Activated CD4-positive, alpha-beta T cell treated with anti-CD3 and anti-CD28 coated beads, Interleukin-2, amount 10 ng/mL, durations not matched to agents 24 days and 14 days (primary cell): ENCODE measurements at regions not wholly inside any gene's neighbourhood (a gene's known extent, or its start where the extent isn't known, plus 50 kb on each side); places are given as distances from the start of the nearest gene placed in this dataset.

Source experiments
- DNase-seq: peaks from one replicate; pipeline ENCODE4 v3.0.0; 2022
- H3K27ac Mint-ChIP-seq: one replicate; pipeline ENCODE4 v1.8.0; 2022; ENCODE audit warnings: mild to moderate bottlenecking, mixed read lengths
- H3K27me3 Mint-ChIP-seq: one replicate; pipeline ENCODE4 v1.8.0; 2022; ENCODE audit warnings: mixed read lengths
- H3K36me3 Mint-ChIP-seq: one replicate; pipeline ENCODE4 v1.8.0; 2022; ENCODE audit warnings: low read depth, mild to moderate bottlenecking, mixed read lengths
- H3K4me1 Mint-ChIP-seq: one replicate; pipeline ENCODE4 v1.8.0; 2021; ENCODE audit warnings: mixed read lengths
- H3K4me3 Mint-ChIP-seq: one replicate; pipeline ENCODE4 v1.8.0; 2022; ENCODE audit warnings: mild to moderate bottlenecking, moderate library complexity, mixed read lengths
- H3K9me3 Mint-ChIP-seq: one replicate; pipeline ENCODE4 v1.8.0; 2021; ENCODE audit warnings: mixed read lengths
- intact Hi-C: fragments of 100-400 bp; cut with micrococcal nuclease; formaldehyde crosslinking; loops from one replicate; pipeline ENCODE4 v1.15.1; 2023

DNA sequence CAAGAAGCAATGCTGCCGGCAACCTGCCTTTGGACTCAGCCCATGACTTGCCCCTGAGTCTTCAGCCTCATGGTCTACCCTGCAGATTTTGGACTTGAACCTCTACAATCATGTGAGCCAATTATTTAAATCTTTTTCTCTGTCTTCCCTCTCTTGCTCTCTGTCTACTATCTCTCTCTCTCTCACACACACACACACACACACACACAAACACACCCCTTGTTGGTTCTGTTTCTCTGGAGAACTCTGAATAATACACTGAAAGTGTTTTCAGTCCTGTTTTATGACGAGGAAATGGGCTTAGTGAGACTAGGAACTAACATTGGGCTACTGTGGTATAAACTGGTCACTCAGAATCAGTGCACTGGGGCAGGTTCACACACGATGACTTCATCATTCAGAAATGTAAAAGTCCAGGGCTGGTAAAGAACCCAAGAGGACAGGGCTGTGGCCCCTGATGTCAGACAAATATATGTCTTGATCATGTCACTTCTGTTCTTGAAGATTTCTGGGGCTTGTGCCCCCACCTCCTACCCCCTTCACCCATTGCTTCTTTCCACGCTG, 266.1 kb upstream of the SIX2 start:
- intact Hi-C loops = no loop called here
- H3K4me3 Mint-ChIP-seq = no peak overlapping the region
- peaks cover 1% of the 10 kb centered on the region for H3K4me1 Mint-ChIP-seq
- no peaks in the 10 kb centered on the region for H3K36me3 Mint-ChIP-seq
- H3K27ac Mint-ChIP-seq = no peak overlapping the region
- H3K9me3 Mint-ChIP-seq = no peaks in the 10 kb centered on the region
- peaks cover 6% of the 10 kb centered on the region for H3K27me3 Mint-ChIP-seq
- no peak for DNase-seq

DNA sequence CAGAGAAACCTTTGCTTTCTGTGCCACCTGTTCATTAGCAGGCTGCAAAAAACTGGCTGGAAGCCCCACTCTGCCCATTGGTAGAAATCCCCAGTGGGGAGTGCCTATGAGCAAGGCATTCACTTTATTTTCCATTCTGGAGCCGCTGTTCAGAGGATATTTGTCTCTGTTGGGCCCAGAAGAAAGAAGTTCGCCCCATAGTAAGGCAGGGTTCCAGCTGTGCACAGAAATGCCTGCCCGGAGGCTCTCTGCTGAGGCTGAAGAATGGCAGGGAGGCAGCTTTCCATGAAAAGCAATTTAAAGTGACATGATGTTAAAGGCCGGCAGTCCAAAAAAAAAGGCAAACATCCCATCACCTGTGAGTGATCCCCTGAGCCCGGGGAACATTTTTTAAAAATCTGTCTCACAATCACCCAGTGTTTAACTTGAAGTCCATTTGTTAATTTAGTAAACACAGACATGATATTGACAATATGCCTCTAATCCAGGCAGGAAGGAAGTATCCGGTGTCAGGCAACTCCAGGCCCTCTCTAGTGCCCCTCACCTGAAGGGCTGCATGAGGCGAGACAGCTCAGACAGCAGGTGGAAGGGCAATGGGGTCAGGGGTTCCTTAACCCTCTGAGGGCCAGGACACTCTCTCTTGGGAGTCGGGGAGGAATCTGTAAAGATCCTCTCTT, 265.1 kb upstream of the SIX2 start:
- Mint-ChIP-seq H3K36me3 (no peaks in the 10 kb centered on the region), H3K27me3 (peaks cover 6% of the 10 kb centered on the region), H3K4me3 (no peak overlapping the region), H3K9me3 (no peaks in the 10 kb centered on the region), H3K27ac (no peak overlapping the region), H3K4me1 (peaks cover 1% of the 10 kb centered on the region)
- no peak for DNase-seq
- intact Hi-C loops = no loop called here

DNA sequence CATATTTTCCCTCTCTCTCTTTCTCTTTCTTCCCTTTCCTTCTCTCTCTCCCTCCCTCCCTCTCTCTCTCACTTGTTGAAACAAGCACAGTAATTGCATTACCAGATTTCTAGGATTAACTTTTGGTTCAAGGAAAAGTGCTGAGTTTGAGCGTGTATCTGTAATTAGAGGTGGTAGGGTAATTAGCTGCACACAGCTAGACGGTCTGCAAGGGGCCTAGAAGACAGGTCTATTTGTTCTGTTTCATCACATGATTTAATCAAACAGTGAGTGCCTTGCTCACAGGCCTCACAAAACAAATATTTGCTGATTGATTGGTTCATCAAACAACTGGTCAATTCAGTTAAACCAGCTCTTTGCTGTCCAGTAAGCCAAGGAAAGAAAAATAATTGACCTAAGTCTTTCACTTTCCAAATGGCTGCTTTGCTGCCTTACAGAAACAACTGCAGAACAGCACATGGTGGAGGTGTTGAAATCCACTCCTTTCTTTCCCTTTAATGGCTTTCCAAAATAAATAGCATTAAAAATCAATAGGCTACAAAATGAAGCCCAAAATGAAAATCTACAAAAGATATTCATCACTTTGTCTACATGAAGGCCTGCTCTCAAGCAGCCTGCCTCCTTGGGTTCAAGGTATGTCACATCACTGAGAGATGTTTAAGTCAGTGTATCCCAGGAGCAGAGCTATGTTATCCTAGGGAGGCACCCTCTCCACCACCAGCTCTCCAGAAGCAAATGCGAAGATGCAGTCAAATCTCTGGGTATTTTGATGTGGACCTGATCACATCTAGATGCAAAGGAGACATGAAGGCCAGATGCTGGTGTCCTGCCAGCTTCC, 264.4 kb upstream of the SIX2 start:
- Mint-ChIP-seq H3K4me1 (peaks cover 1% of the 10 kb centered on the region), H3K27me3 (peaks cover 4% of the 10 kb centered on the region), H3K36me3 (no peaks in the 10 kb centered on the region), H3K9me3 (no peaks in the 10 kb centered on the region), H3K4me3 (no peak overlapping the region), H3K27ac (no peak overlapping the region)
- DNase-seq = no peak
- intact Hi-C loops = no loop called here

DNA sequence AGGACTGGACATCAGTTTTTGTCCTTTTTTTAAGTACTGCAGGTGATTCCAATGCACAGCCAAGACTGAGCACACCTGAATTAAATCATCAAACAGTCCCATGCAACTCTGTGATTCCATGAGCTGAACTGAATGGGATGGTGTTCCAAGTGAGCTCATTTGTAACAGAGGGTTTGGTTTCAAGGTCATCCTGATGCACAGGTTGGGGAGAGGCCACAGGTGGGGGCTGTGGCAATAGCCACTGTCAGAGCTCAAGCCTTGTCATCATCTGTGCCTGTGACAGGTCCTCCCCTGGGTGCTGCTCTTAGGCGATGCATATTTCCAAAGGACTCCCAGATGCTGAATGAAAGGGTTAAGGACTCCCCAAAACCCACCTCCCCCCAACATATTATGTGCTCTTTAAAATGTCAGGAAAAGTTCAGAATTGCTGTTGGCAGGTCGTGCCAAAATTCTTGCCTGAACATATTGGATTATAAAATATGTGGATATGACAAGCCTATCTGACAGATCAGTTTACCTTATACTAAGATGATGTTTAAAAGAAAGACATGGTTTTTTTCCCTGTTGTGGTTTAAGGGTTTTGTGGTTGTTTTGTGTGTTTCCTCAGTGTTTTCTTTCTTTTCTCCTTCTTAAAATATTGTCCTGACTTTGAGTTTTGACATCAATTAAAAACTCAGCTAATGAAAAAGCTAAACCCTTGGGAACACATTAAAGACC, 263.5 kb upstream of the SIX2 start:
- H3K9me3 Mint-ChIP-seq = no peaks in the 10 kb centered on the region
- H3K27me3 Mint-ChIP-seq = peaks cover 6% of the 10 kb centered on the region
- intact Hi-C loops = no loop called here
- peaks cover 1% of the 10 kb centered on the region for H3K4me1 Mint-ChIP-seq
- no peak overlapping the region for H3K4me3 Mint-ChIP-seq
- DNase-seq = no peak
- H3K27ac Mint-ChIP-seq = no peak overlapping the region
- H3K36me3 Mint-ChIP-seq = no peaks in the 10 kb centered on the region

DNA sequence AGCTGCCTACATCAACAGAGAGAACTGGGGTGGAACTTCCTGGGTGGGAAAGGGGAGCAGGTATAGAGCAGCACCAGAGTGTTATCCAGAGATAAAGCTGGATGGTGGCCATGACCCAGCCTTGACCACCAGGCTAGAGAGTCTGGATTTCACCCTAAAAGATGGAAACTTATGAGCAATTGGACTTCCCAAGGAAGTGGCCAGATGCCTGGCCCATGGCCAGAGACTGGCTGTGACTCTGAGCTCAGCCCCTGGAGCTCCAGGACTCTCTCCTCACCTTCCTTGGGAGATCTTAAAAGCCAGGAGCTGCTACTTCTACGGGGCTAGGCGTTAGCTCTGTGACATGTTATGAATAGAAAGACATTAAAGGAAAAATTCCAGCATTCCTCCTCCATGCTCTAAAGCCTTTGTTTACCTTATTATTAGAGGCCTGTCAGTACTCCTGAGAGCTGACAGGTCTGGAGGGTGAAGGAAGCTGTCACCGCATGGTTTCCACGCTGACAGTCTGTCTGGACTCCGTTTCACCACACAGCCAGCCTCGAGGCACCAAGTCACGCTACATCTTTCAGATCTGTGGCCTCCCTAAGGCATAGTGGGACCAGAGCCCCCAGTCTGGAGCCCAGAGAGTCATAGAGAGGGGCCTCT, 260.0 kb upstream of the SIX2 start:
- no peak overlapping the region for H3K4me3 Mint-ChIP-seq
- no peaks in the 10 kb centered on the region for H3K9me3 Mint-ChIP-seq
- no peak for DNase-seq
- H3K27ac Mint-ChIP-seq = no peak overlapping the region
- intact Hi-C loops = no loop called here
- H3K4me1 Mint-ChIP-seq = peaks cover 1% of the 10 kb centered on the region
- H3K36me3 Mint-ChIP-seq = no peaks in the 10 kb centered on the region
- H3K27me3 Mint-ChIP-seq = peaks cover 3% of the 10 kb centered on the region

DNA sequence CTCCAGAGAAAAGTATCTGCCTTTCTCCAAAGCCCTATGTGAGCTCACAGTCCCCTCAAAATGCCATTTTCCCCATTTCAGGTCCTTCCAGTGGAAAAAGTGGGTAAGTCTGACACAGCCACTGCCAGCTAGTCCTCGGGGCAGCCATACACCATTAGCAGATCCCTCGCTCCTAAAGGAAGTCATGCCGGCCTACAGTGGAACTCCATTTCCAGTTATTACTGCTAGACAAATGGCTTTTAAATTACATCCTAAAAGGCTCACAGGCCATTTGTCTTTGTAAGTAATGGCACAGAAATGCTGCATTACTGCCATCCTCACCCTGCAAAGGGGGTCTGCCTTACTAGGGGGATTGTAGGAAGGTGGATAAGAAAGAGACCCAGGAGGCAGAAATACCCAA, 259.4 kb upstream of the SIX2 start:
- no peaks in the 10 kb centered on the region for H3K36me3 Mint-ChIP-seq
- intact Hi-C loops = no loop called here
- peaks cover 1% of the 10 kb centered on the region for H3K4me1 Mint-ChIP-seq
- no peaks in the 10 kb centered on the region for H3K9me3 Mint-ChIP-seq
- no peak overlapping the region for H3K4me3 Mint-ChIP-seq
- DNase-seq = no peak
- H3K27me3 Mint-ChIP-seq = peaks cover 8% of the 10 kb centered on the region
- no peak overlapping the region for H3K27ac Mint-ChIP-seq

DNA sequence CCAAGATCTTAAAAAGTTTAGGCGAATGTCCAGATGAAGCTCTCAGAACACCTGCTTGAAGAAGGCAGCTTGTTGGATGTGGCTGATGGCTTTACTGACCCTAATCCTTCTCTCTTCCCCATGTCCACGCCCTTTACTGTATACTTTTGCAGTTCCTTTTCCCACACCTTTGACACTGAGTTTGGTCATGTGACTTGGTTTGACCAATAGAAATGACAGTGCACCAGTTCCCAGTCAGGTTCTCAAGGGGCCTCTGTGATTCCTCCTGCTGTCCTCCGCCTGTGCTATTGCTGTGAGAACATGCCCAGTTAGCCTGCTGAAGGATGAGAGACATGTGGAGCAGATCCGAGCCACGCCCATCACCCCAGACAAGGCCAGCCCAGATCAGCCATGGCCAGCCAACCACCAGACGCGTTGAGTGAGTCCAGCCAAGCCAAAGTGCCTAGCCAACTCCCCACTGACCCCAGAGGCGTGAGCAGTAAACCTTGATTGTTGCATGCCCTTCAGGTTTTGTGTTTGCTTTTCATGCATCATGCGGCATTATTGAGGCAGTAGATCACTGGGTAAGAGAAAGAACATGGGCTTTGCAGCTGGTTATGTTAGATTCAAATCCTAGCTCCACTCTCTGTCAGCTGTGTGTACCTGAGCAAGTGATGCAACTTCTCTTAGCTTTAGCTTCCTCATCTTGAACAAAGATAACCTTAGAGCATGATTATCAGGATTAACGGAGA, 258.0 kb upstream of the SIX2 start:
- intact Hi-C loops = no loop called here
- peaks cover 3% of the 10 kb centered on the region for H3K4me1 Mint-ChIP-seq
- no peak for DNase-seq
- H3K4me3 Mint-ChIP-seq = no peak overlapping the region
- peaks cover 20% of the 10 kb centered on the region for H3K27me3 Mint-ChIP-seq
- no peaks in the 10 kb centered on the region for H3K9me3 Mint-ChIP-seq
- no peaks in the 10 kb centered on the region for H3K36me3 Mint-ChIP-seq
- H3K27ac Mint-ChIP-seq = no peak overlapping the region

DNA sequence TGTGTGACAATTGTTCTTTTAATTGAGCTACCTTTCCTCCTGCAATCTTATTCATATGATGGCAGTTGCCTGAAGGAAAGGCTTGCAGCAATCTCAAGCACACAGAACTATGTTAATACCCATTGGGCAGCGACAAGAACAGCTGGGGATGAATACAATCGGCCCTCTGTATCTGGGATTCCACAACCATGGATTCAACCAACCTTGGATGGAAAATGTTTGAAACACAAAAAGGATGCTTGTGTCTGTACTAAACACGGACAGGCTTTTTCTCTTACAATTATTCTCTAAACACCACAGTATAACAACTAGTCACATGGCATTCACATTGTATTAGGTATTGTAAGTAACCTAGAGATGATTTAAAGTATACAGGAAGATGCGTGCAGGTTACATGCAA, 256.1 kb upstream of the SIX2 start:
- Mint-ChIP-seq H3K4me1 (peaks cover 3% of the 10 kb centered on the region), H3K27me3 (peaks cover 20% of the 10 kb centered on the region), H3K27ac (no peak overlapping the region), H3K4me3 (no peak overlapping the region), H3K36me3 (no peaks in the 10 kb centered on the region), H3K9me3 (no peaks in the 10 kb centered on the region)
- no peak for DNase-seq
- intact Hi-C loops = no loop called here

DNA sequence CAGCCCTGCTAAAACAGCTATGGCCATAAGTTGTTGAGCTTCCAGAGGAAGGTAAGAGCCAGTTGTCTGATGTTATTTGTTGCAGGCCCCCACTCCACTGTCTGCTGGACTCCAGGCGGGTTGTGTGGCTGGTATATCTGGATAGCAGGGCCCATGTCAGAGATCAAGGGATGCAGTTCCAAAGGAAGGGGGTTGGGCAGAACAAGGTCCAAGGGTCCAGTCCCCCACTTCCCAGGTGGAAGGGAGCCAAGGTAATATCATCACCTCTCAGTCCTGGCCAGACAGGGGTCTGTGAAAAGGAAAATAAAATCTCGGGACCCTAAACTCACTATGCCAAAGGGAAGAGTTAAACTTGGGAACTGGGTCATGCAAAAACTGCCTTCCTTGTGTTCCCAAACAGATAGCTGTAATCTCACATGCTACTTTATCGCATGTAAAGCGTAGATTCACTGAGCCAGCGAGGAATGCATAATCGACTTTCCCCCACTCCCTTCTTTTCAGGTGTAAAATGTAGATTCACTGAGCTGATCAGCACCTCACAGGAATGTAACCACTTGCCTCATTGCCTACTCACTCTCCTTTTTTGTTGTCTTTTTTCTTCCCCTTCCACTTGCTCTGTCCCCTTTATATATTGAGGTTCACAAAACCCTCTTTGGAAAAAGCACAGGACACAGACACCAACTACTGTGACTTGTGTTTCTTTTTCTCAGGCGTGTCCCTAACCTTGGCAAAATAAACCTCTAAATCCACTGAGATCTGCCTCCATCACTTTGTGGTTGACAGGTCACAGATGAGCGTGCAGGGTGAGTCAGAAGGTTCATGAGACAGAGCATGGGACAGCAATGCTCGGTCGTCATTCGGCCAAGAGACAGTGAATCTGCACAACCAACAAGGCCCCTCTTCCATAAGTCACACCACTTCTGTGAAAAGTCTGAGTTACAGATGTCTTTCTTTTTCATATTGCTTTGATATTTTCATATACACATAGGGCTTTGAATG, 255.3 kb upstream of the SIX2 start:
- Mint-ChIP-seq H3K36me3 (no peaks in the 10 kb centered on the region), H3K27me3 (peaks cover 20% of the 10 kb centered on the region), H3K4me1 (peaks cover 3% of the 10 kb centered on the region), H3K9me3 (no peaks in the 10 kb centered on the region), H3K27ac (no peak overlapping the region), H3K4me3 (no peak overlapping the region)
- DNase-seq = no peak
- intact Hi-C loops = no loop called here

DNA sequence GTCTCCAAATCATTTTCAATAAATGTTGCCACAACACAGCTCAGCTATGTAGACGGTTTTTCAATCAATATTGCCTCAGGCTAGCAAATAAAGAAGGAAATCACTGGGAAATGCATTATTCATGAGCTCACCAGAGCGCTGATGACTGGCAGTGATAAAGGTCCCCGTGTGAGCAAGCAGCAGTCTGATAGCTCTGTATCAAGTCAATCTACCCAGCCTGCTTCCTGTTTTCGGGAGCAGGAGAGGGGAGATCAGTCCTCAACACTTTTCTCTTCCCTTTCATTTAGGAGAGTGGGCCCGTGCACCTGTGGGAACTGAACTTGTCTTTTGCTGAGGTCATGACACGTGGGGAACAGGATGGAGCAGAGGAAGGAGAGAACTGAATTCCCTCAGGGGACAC, 253.9 kb upstream of the SIX2 start:
- H3K36me3 Mint-ChIP-seq = no peaks in the 10 kb centered on the region
- peaks cover 3% of the 10 kb centered on the region for H3K4me1 Mint-ChIP-seq
- DNase-seq = no peak
- no peak overlapping the region for H3K4me3 Mint-ChIP-seq
- no peaks in the 10 kb centered on the region for H3K9me3 Mint-ChIP-seq
- intact Hi-C loops = no loop called here
- no peak overlapping the region for H3K27ac Mint-ChIP-seq
- peaks cover 20% of the 10 kb centered on the region for H3K27me3 Mint-ChIP-seq

DNA sequence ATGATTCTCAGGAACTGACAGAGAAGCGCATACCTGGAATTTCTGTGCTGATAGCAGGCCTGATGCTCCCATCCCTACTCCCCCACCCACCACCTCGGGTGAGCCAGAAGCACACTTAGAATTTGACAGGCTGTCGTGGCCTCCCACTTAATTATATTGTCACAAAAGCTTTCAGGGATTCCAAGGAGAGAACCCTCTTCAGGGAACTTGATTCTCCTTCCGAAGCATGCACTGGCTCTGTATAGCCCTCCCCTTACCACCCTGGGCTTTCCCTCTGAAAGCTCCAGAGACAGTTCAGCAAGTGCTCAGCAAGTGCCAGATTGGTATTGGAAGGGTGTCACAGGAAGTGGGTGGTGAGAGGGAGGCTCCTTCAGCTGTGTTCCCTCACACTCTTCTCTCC, 252.5 kb upstream of the SIX2 start:
- peaks cover 3% of the 10 kb centered on the region for H3K4me1 Mint-ChIP-seq
- H3K27ac Mint-ChIP-seq = no peak overlapping the region
- H3K4me3 Mint-ChIP-seq = no peak overlapping the region
- intact Hi-C loops = no loop called here
- peaks cover 16% of the 10 kb centered on the region for H3K27me3 Mint-ChIP-seq
- no peaks in the 10 kb centered on the region for H3K9me3 Mint-ChIP-seq
- H3K36me3 Mint-ChIP-seq = no peaks in the 10 kb centered on the region
- DNase-seq = no peak

DNA sequence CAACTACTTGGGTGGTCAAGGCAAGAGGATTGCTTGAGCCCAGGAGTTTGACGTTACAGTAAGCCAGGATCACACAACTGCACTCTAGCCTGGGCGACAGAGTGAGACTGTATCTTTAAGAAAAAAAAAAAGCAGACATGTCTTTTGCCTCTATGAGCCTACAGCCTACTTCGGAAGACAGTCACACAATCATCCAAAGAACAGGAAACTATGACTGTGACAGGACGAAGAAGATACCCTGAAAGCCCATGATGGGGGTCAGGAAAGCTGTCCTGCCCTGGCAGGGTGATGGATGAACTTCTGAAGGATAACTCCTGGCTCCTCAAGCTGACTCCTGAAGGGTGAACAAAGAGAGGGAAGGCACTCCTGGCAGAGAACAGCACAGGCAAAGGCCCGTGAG, 251.7 kb upstream of the SIX2 start:
- Mint-ChIP-seq H3K36me3 (no peaks in the 10 kb centered on the region), H3K4me1 (peaks cover 3% of the 10 kb centered on the region), H3K9me3 (no peaks in the 10 kb centered on the region), H3K27ac (no peak overlapping the region), H3K27me3 (peaks cover 16% of the 10 kb centered on the region), H3K4me3 (no peak overlapping the region)
- no peak for DNase-seq
- intact Hi-C loops = no loop called here
